OCI-LY1 (cell line): ENCODE measurements at regions not wholly inside any gene's neighbourhood (a gene's known extent, or its start where the extent isn't known, plus 50 kb on each side); places are given as distances from the start of the nearest gene placed in this dataset.

Experiments used
- H2AFZ ChIP-seq: fragments of 200-600 bp; sonication (generic), shearing (Covaris generic); 2 replicates; pipeline ENCODE4 v1.6.0; 2014; ENCODE audit warnings: antibody characterized with exemption, mild to moderate bottlenecking, low read length
- H3F3A ChIP-seq: fragments of 200-600 bp; sonication (generic), shearing (Covaris generic); 2 replicates; pipeline ENCODE4 v1.6.0; 2014; ENCODE audit warnings: mild to moderate bottlenecking, antibody characterized with exemption, low read length, moderate library complexity; ENCODE audit not compliant: insufficient read depth
- H3K27ac ChIP-seq: fragments of 200-600 bp; sonication (generic); 2 replicates; pipeline ENCODE4 v1.5.1; 2014; ENCODE audit warnings: low read length, mixed run types, mild to moderate bottlenecking, low read depth; ENCODE audit not compliant: poor library complexity, severe bottlenecking
- H3K27me3 ChIP-seq: fragments of 200-600 bp; sonication (generic); 2 replicates; pipeline ENCODE4 v1.6.0; 2014; ENCODE audit warnings: antibody characterized with exemption, mild to moderate bottlenecking, low read length, moderate library complexity; ENCODE audit not compliant: insufficient read depth
- H3K36me3 ChIP-seq: fragments of 200-600 bp; sonication (generic); 2 replicates; pipeline ENCODE4 v1.6.1; 2014; ENCODE audit warnings: mild to moderate bottlenecking, antibody characterized with exemption, low read length, moderate library complexity, mixed read lengths; ENCODE audit not compliant: insufficient read depth
- H3K4me1 ChIP-seq: fragments of 200-600 bp; sonication (generic); 2 replicates; pipeline ENCODE4 v1.5.1; 2014; ENCODE audit warnings: mild to moderate bottlenecking, low read length, moderate library complexity; ENCODE audit not compliant: insufficient read depth, severe bottlenecking
- H3K4me2 ChIP-seq: fragments of 200-600 bp; sonication (generic), shearing (Covaris generic); 2 replicates; pipeline ENCODE4 v1.6.1; 2014; ENCODE audit warnings: low read length
- H3K4me3 ChIP-seq: fragments of 200-600 bp; sonication (generic); 2 replicates; pipeline ENCODE4 v1.5.1; 2014; ENCODE audit warnings: low read length, low read depth, mild to moderate bottlenecking, mixed read lengths; ENCODE audit not compliant: poor library complexity, severe bottlenecking
- H3K79me2 ChIP-seq: fragments of 200-600 bp; shearing (Covaris generic); 2 replicates; pipeline ENCODE4 v1.6.1; 2016; ENCODE audit warnings: mixed run types, low read length, mixed read lengths; ENCODE audit not compliant: insufficient read depth
- H3K9ac ChIP-seq: fragments of 200-600 bp; sonication (generic), shearing (Covaris generic); 2 replicates; pipeline ENCODE4 v1.6.1; 2014; ENCODE audit warnings: mild to moderate bottlenecking, low read length, mixed read lengths
- H3K9me2 ChIP-seq: fragments of 200-600 bp; sonication (generic), shearing (Covaris generic); 2 replicates; pipeline ENCODE4 v1.6.1; 2014; ENCODE audit warnings: low read depth, mild to moderate bottlenecking, low read length, mixed read lengths
- H3K9me3 ChIP-seq: fragments of 200-600 bp; shearing (Covaris generic); 2 replicates; pipeline ENCODE4 v1.6.1; 2014; ENCODE audit warnings: low read length, mixed read lengths
- H4K20me1 ChIP-seq: fragments of 200-600 bp; sonication (generic), shearing (Covaris generic); 2 replicates; pipeline ENCODE4 v1.6.0; 2016; ENCODE audit warnings: mild to moderate bottlenecking, low read length; ENCODE audit not compliant: insufficient read depth
- CTCF ChIP-seq: fragments of 200-600 bp; sonication (generic), shearing (Covaris generic); IDR thresholded peaks from 2 replicates; pipeline ENCODE4 v1.5.1; 2017; ENCODE audit warnings: mild to moderate bottlenecking, antibody characterized with exemption, low read length, moderate library complexity, mixed read lengths
- EZH2 ChIP-seq: fragments of 200-600 bp; sonication (generic), shearing (Covaris generic); IDR thresholded peaks from 2 replicates; pipeline ENCODE4 v1.8.0; 2017; ENCODE audit warnings: borderline replicate concordance, mixed run types, mild to moderate bottlenecking, antibody characterized with exemption, low read length, moderate library complexity, mixed read lengths

DNA sequence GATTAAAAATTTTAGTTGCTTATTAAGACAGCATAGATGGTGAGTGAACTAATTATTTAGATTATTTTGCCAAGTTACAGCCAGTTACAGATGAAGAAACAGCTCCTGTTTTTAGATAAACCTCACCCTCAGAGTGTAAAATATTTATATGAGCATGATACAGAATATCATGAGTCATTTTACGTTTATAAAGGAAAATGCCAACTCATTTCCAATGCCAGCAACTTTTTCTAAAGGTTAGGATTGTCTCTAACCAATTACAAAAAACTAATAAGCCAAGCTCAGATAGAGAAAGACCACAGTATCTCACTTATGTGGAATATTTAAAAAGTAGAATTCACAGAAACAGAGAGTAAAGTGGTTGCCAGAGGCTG is 590.1 kb downstream of the LTN1 start:
- Histone ChIP-seq H3K4me2 (no peak overlapping the region), H3K4me1 (no peaks in the 10 kb centered on the region), H3K27me3 (no peaks in the 10 kb centered on the region), H3K79me2 (no peaks in the 10 kb centered on the region), H3K9me2 (no peaks in the 10 kb centered on the region), H2AFZ (no peak overlapping the region), H4K20me1 (no peaks in the 10 kb centered on the region), H3K9ac (no peak overlapping the region), H3K27ac (no peak overlapping the region), H3F3A (no peaks in the 10 kb centered on the region), H3K9me3 (no peaks in the 10 kb centered on the region), H3K4me3 (no peak overlapping the region), H3K36me3 (no peaks in the 10 kb centered on the region)
- TF ChIP-seq EZH2 (no peak), CTCF (no peak)

DNA sequence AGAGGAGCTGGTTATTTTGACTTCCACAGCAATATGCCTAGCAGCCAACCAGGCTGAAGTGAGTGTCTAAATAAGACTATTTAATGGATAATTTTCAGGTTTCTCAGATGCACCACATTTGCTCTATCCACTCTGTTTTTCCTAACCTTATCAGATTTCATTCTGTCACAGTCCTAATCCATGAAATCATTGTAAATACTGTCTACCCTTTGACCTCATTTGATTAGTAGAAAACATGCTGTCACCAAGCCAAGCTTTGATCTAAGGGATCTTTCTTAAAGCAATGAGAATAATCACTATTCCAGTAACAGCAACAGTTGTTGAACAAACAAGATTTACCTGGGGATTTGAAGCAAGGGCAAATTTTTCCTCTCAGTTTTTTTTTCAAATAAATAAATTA is 595.6 kb downstream of the LTN1 start:
- Histone ChIP-seq H3K4me1 (no peaks in the 10 kb centered on the region), H3K79me2 (no peaks in the 10 kb centered on the region), H3F3A (no peaks in the 10 kb centered on the region), H3K4me3 (no peak overlapping the region), H3K4me2 (no peak overlapping the region), H3K27me3 (no peaks in the 10 kb centered on the region), H3K9me3 (no peaks in the 10 kb centered on the region), H3K36me3 (no peaks in the 10 kb centered on the region), H4K20me1 (no peaks in the 10 kb centered on the region), H3K9ac (no peak overlapping the region), H3K9me2 (no peaks in the 10 kb centered on the region), H3K27ac (no peak overlapping the region), H2AFZ (no peak overlapping the region)
- no peak for TF ChIP-seq EZH2
- TF ChIP-seq CTCF, result no peak

GRCh38 chr21:28396421-28396820 is 596.3 kb downstream of the LTN1 start:
- Histone ChIP-seq H3K4me3 (no peak overlapping the region), H3K36me3 (no peaks in the 10 kb centered on the region), H3F3A (no peaks in the 10 kb centered on the region), H3K27ac (no peak overlapping the region), H3K27me3 (no peaks in the 10 kb centered on the region), H2AFZ (no peak overlapping the region), H3K79me2 (no peaks in the 10 kb centered on the region), H4K20me1 (no peaks in the 10 kb centered on the region), H3K4me1 (no peaks in the 10 kb centered on the region), H3K4me2 (no peak overlapping the region), H3K9me2 (no peaks in the 10 kb centered on the region), H3K9ac (no peak overlapping the region), H3K9me3 (no peaks in the 10 kb centered on the region)
- TF ChIP-seq EZH2 (no peak), CTCF (no peak)
